PC-9 (cell line): ENCODE measurements at regions not wholly inside any gene's neighbourhood (a gene's known extent, or its start where the extent isn't known, plus 50 kb on each side); places are given as distances from the start of the nearest gene placed in this dataset.
"Not testable (repeated sequence)": the region's sequence is repeated elsewhere in the genome, so short reads cannot be mapped to it uniquely, and the experiment has no call there.

Experiments used
- BruUV-seq: library from RNA; stranded (reverse); fragments of 400-500 nt; replicated peaks from 2 replicates; lab custom pipeline; 2021; lab: Mats Ljungman, UMichigan
- CTCF ChIA-PET: fragments of 300-600 bp; sonication (Branson Sonifier 250); formaldehyde crosslinking; loops from one replicate; lab custom pipeline; 2022; ENCODE audit warnings: antibody characterized with exemption; lab: Charles Lee
- POLR2A ChIA-PET: fragments of 300-600 bp; sonication (Branson Sonifier 250); formaldehyde crosslinking; loops from one replicate; lab custom pipeline; 2022; ENCODE audit warnings: antibody characterized with exemption; ENCODE audit not compliant: unreplicated experiment; lab: Charles Lee
- DNase-seq, 2 experiments: peaks; one replicate each; pipeline versions ENCODE4 v3.0.0 to v3.0.0-alpha.2; 2015 to 2022; ENCODE audit warnings: mixed read lengths in 1 of 2
- H2AFZ ChIP-seq: fragments of 200-600 bp; sonication (generic); 2 replicates; pipeline ENCODE4 v1.8.1; 2017; ENCODE audit warnings: antibody characterized with exemption
- H3F3A ChIP-seq: fragments of 200-600 bp; sonication (generic); 2 replicates; pipeline ENCODE4 v1.8.1; 2017; ENCODE audit warnings: antibody characterized with exemption, mild to moderate bottlenecking, low read depth; ENCODE audit not compliant: insufficient read depth
- H3K27ac ChIP-seq: fragments of 200-600 bp; sonication (generic); 2 replicates; pipeline ENCODE4 v1.6.1; 2016; ENCODE audit warnings: mixed run types
- H3K27me3 ChIP-seq: fragments of 200-600 bp; sonication (generic); 2 replicates; pipeline ENCODE4 v1.6.1; 2016; ENCODE audit warnings: low read depth, mixed run types; ENCODE audit not compliant: insufficient read depth
- H3K36me3 ChIP-seq: fragments of 200-600 bp; sonication (generic); 2 replicates; pipeline ENCODE4 v1.6.1; 2016; ENCODE audit warnings: low read depth, mixed run types
- H3K4me1 ChIP-seq: fragments of 200-600 bp; sonication (generic); replicated peaks from 2 replicates; pipeline ENCODE4 v1.6.1; 2016; ENCODE audit warnings: mixed run types; ENCODE audit not compliant: insufficient read depth
- H3K4me2 ChIP-seq: fragments of 200-600 bp; sonication (generic); 2 replicates; pipeline ENCODE4 v1.6.1; 2017; ENCODE audit warnings: mixed run types
- H3K4me3 ChIP-seq: fragments of 200-600 bp; sonication (generic); 2 replicates; pipeline ENCODE4 v1.6.1; 2016; ENCODE audit warnings: mixed run types
- H3K79me2 ChIP-seq: fragments of 200-600 bp; sonication (generic); 2 replicates; pipeline ENCODE4 v1.6.1; 2017; ENCODE audit warnings: low read depth, mixed run types
- H3K9me2 ChIP-seq: fragments of 200-600 bp; sonication (generic); 2 replicates; pipeline ENCODE4 v1.8.1; 2017; ENCODE audit warnings: mild to moderate bottlenecking; ENCODE audit not compliant: insufficient read depth
- H3K9me3 ChIP-seq: fragments of 200-600 bp; sonication (generic); 2 replicates; pipeline ENCODE4 v1.8.1; 2016; ENCODE audit warnings: low read depth; ENCODE audit not compliant: insufficient read depth
- H4K20me1 ChIP-seq: fragments of 200-600 bp; sonication (generic); 2 replicates; pipeline ENCODE4 v1.8.1; 2017; ENCODE audit not compliant: insufficient read depth
- intact Hi-C: fragments of 100-400 bp; cut with micrococcal nuclease; formaldehyde crosslinking; loops from one replicate; pipeline ENCODE4 v1.10.0; 2022; ENCODE audit not compliant: unreplicated experiment

- H2AFZ ChIP-seq, H3K79me2 ChIP-seq, CTCF ChIA-PET, POLR2A ChIA-PET, H3K27me3 ChIP-seq, H3K36me3 ChIP-seq, H3K4me1 ChIP-seq, H3K9me3 ChIP-seq, H3F3A ChIP-seq, H3K27ac ChIP-seq, H3K9me2 ChIP-seq, H3K4me3 ChIP-seq, H3K4me2 ChIP-seq, BruUV-seq, H4K20me1 ChIP-seq, DNase-seq, intact Hi-C loops: not testable (repeated sequence)
Observed at GRCh38 chr9:138199917-138200316, 322.3 kb downstream of the CACNA1B start.

GRCh38 chr9:138200481-138201142 is 323.0 kb downstream of the CACNA1B start:
- POLR2A ChIA-PET, H3K9me2 ChIP-seq, H3K9me3 ChIP-seq, H3K36me3 ChIP-seq, BruUV-seq, CTCF ChIA-PET, H3K79me2 ChIP-seq, H3K4me3 ChIP-seq, H4K20me1 ChIP-seq, H3K4me2 ChIP-seq, H3K27ac ChIP-seq, H2AFZ ChIP-seq, H3F3A ChIP-seq, H3K4me1 ChIP-seq, DNase-seq, H3K27me3 ChIP-seq, intact Hi-C loops: not testable (repeated sequence)

- CTCF ChIA-PET, H3K79me2 ChIP-seq, BruUV-seq, H3K4me1 ChIP-seq, H3K4me2 ChIP-seq, DNase-seq, H3K9me2 ChIP-seq, H4K20me1 ChIP-seq, H3K9me3 ChIP-seq, H3K27ac ChIP-seq, H3K27me3 ChIP-seq, H3F3A ChIP-seq, intact Hi-C loops, H2AFZ ChIP-seq, POLR2A ChIA-PET, H3K36me3 ChIP-seq, H3K4me3 ChIP-seq: not testable (repeated sequence)
Observed at GRCh38 chr9:138201167-138201889, 323.7 kb downstream of the CACNA1B start.

- H2AFZ ChIP-seq, BruUV-seq, H3K4me2 ChIP-seq, H3K27me3 ChIP-seq, H3K9me2 ChIP-seq, H3K4me1 ChIP-seq, H3K36me3 ChIP-seq, H4K20me1 ChIP-seq, H3K9me3 ChIP-seq, H3K27ac ChIP-seq, H3K4me3 ChIP-seq, DNase-seq, H3K79me2 ChIP-seq, CTCF ChIA-PET, intact Hi-C loops, POLR2A ChIA-PET, H3F3A ChIP-seq: not testable (repeated sequence)
Observed at GRCh38 chr9:138202043-138202442, 324.5 kb downstream of the CACNA1B start.

- CTCF ChIA-PET, H3K4me1 ChIP-seq, H3F3A ChIP-seq, H4K20me1 ChIP-seq, DNase-seq, H2AFZ ChIP-seq, H3K79me2 ChIP-seq, H3K9me2 ChIP-seq, H3K27me3 ChIP-seq, BruUV-seq, intact Hi-C loops, H3K4me2 ChIP-seq, POLR2A ChIA-PET, H3K9me3 ChIP-seq, H3K36me3 ChIP-seq, H3K27ac ChIP-seq, H3K4me3 ChIP-seq: not testable (repeated sequence)
Observed at GRCh38 chr9:138203304-138203703, 325.7 kb downstream of the CACNA1B start.

GRCh38 chr9:138203872-138204271 is 326.3 kb downstream of the CACNA1B start:
- DNase-seq, BruUV-seq, CTCF ChIA-PET, H4K20me1 ChIP-seq, H3K4me1 ChIP-seq, H3K9me3 ChIP-seq, H3K4me2 ChIP-seq, intact Hi-C loops, H3K9me2 ChIP-seq, H3K27ac ChIP-seq, H3K4me3 ChIP-seq, H2AFZ ChIP-seq, H3F3A ChIP-seq, H3K27me3 ChIP-seq, H3K79me2 ChIP-seq, H3K36me3 ChIP-seq, POLR2A ChIA-PET: not testable (repeated sequence)

GRCh38 chr9:138206108-138206507 is 328.5 kb downstream of the CACNA1B start:
- H3K4me1 ChIP-seq, POLR2A ChIA-PET, H3K9me3 ChIP-seq, H3K27ac ChIP-seq, H3K9me2 ChIP-seq, H3F3A ChIP-seq, H3K36me3 ChIP-seq, H4K20me1 ChIP-seq, CTCF ChIA-PET, H2AFZ ChIP-seq, H3K4me2 ChIP-seq, H3K79me2 ChIP-seq, H3K27me3 ChIP-seq, H3K4me3 ChIP-seq, intact Hi-C loops, BruUV-seq, DNase-seq: not testable (repeated sequence)
